ENCODE measurements at regions not wholly inside any gene's neighbourhood (a gene's known extent, or its start where the extent isn't known, plus 50 kb on each side); places are given as distances from the start of the nearest gene placed in this dataset.
A peak's percentile ranks its signal among the peaks of the same experiment; 100 is the strongest.

GRCh38 chr2:63789338-63790020 is 52.2 kb upstream of the UGP2 start (continued):
- no peak for TF ChIP-seq CUX1 (IDR thresholded peaks at IDR 0.05; ENCODE audit: insufficient replicate concordance, low read depth, low read length)

GRCh38 chr2:63790491-63790890 is 51.2 kb upstream of the UGP2 start:
- Histone ChIP-seq H3K9ac (ENCODE audit: control insufficient read depth, insufficient read depth, low read length) (no peak overlapping the region), H4K20me1 (ENCODE audit: control insufficient read depth, insufficient read depth) (no peaks in the 10 kb centered on the region), H3K27me3 (replicated peaks in 1 of 2; ENCODE audit: control insufficient read depth in 2 of 2, insufficient read depth in 2 of 2, low read length in 1 of 2) (no peaks in the 10 kb centered on the region), H2AFZ (ENCODE audit: control insufficient read depth, low read depth, low read length) (no peak overlapping the region), H3K27ac (ENCODE audit: control insufficient read depth, insufficient read depth) (no peak overlapping the region), H3K4me3 (no peak overlapping the region), H3K36me3 (ENCODE audit: control insufficient read depth in 2 of 2, insufficient read depth in 2 of 2, low read length in 1 of 2) (no peaks in the 10 kb centered on the region), H3K79me2 (ENCODE audit: control insufficient read depth, insufficient read depth, low read length) (no peaks in the 10 kb centered on the region), H3K9me3 (replicated peaks; ENCODE audit: control insufficient read depth, insufficient read depth, low read length) (no peaks in the 10 kb centered on the region), H3K4me2 (ENCODE audit: control insufficient read depth, insufficient read depth) (no peak overlapping the region), H3K4me1 (ENCODE audit: control insufficient read depth, insufficient read depth, low read length) (no peaks in the 10 kb centered on the region)
- CTCF ChIA-PET, result no interaction called here
- POLR2A ChIA-PET, result no interaction called here
- BruUV-seq (replicated peaks), result no TSS peak
- SMC1A ChIA-PET (ENCODE audit: uncharacterized antibody, unreplicated experiment), result no interaction called here
- in situ Hi-C loops (cut with MboI) (no loop called here), intact Hi-C loops (cut with micrococcal nuclease; ENCODE audit: unreplicated experiment) (no loop called here)
- FAIRE-seq (peak; percentile 23), DNase-seq (ENCODE audit: low read depth, low spot score) (no peak), ATAC-seq (no peak)
- 42% methylated on average over 2 of the region's 2 CpGs for whole genome bisulfite sequencing (ENCODE audit: insufficient coverage, insufficient replicate concordance, low lambda C conversion rate, missing lambda C conversion rate)
- RAD21 ChIA-PET (ENCODE audit: unreplicated experiment), result no interaction called here
- TF ChIP-seq JUNB (IDR thresholded peaks at IDR 0.05) (no peak), EGR1 (IDR thresholded peaks at IDR 0.05; ENCODE audit: borderline replicate concordance in 1 of 2, low read depth in 2 of 2, low read length in 2 of 2) (no peak), TCF7 (IDR thresholded peaks at IDR 0.05; ENCODE audit: borderline replicate concordance) (no peak), EP300 (IDR thresholded peaks at IDR 0.05; ENCODE audit: borderline replicate concordance in 1 of 2, control insufficient read depth in 1 of 2, low read depth in 2 of 2, low read length in 2 of 2) (no peak), POU2F2 (IDR thresholded peaks at IDR 0.05; ENCODE audit: borderline replicate concordance, low read depth, low read length) (no peak), RBBP5 (conservative IDR thresholded peaks at IDR 0.05) (no peak), FOXK2 (IDR thresholded peaks at IDR 0.05) (no peak), SRF (IDR thresholded peaks at IDR 0.05; ENCODE audit: low read depth in 2 of 2, low read length in 2 of 2) (no peak), KAT2A (conservative IDR thresholded peaks at IDR 0.05; ENCODE audit: control insufficient read depth, low read depth, low read length) (no peak), PRDM15 (CRISPR knock-in tag; IDR thresholded peaks at IDR 0.05) (no peak), SMC3 (IDR thresholded peaks at IDR 0.05; ENCODE audit: borderline replicate concordance, low read length) (no peak), FOXM1 (IDR thresholded peaks at IDR 0.05; ENCODE audit: low read depth, low read length) (no peak), SIX5 (IDR thresholded peaks at IDR 0.05; ENCODE audit: low read depth, low read length, severe bottlenecking) (no peak)

Data from GM12878 (cell line).